GM18909 (cell line): ENCODE measurements at regions not wholly inside any gene's neighbourhood (a gene's known extent, or its start where the extent isn't known, plus 50 kb on each side); places are given as distances from the start of the nearest gene placed in this dataset.

ENCODE experiments used
- ATAC-seq: cut with Tn5 transposase; IDR thresholded peaks from one replicate; pipeline ENCODE4 v1.9.1; 2021; ENCODE audit warnings: mild to moderate bottlenecking; ENCODE audit not compliant: unreplicated experiment, poor library complexity

- no peak for ATAC-seq
Observed at GRCh38 chr6:44530910-44531234, 143.4 kb downstream of the CDC5L start.

- ATAC-seq: no peak
Observed at GRCh38 chr6:44531442-44532015, 144.0 kb downstream of the CDC5L start.

DNA sequence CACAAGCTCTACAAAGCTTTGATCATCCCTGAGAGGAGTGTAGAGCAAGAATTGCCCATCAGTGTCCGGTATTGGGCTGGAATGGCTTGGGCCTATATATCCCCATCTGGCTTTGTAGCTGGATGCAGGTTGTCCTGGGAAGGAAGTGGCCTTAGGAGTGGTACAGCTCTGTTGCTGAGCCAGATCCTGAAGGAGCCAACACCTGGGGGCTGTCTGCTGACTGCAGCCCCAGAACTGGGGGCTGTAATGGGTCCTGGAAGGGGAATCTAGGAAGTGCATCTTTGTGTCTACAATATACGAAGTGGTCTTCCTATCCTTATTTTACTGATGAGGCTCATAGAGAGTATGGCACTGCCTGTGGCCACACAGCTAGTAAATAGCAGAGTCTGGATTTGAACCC is 145.9 kb downstream of the CDC5L start:
- ATAC-seq: no peak

DNA sequence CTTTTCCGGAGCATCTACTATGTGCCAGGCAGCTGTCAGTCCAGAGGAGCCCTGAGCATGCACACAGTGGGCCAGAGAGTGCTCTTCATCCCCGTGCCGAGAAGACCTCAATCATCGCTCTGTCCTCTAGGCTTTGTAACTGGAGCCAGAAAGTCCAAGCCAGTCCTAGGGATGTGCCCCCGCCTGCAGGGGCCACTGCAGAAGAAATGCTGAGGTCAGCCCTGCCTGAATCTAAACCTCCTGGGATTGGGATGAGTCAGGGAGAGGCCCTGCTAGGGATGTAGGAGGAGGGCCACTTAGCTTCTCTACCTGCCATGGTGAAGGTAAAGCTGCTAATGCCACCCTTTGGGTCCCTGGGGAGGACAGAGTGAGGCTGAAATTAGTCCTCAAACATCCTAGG is 146.8 kb downstream of the CDC5L start:
- ATAC-seq: no peak

DNA sequence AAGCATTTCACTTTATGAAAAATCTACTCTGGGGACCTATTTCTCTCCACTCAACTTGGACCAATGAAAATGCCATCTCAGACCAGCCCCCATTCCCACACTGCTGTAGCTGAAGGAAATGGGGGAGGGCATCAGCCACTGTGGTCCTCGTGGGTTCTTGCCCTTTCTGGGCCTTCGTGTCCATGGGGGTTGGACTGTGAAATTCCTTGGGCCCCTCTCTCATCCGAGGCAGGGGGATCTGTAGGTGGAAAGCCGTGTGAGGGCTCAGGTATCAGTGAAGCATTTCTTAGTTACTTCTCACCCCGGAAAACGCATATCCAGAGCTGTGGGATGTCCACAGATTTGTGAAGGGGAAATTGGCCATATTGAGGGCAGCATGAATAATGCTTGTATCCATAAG is 147.9 kb downstream of the CDC5L start:
- ATAC-seq: no peak

- ATAC-seq: no peak
Observed at GRCh38 chr6:44535967-44536366, 148.5 kb downstream of the CDC5L start.

GRCh38 chr6:44537306-44538049 is 150.0 kb downstream of the CDC5L start:
- no peak for ATAC-seq

- no peak for ATAC-seq
Observed at GRCh38 chr6:44538131-44538806, 150.8 kb downstream of the CDC5L start.

- no peak for ATAC-seq
Observed at GRCh38 chr6:44538807-44539201, 151.3 kb downstream of the CDC5L start.

- no peak for ATAC-seq
Observed at GRCh38 chr6:44539701-44540355, 152.3 kb downstream of the CDC5L start.

- no peak for ATAC-seq
Observed at GRCh38 chr6:44540881-44541280, 153.4 kb downstream of the CDC5L start.

GRCh38 chr6:44542401-44543116 is 155.1 kb downstream of the CDC5L start:
- no peak for ATAC-seq

DNA sequence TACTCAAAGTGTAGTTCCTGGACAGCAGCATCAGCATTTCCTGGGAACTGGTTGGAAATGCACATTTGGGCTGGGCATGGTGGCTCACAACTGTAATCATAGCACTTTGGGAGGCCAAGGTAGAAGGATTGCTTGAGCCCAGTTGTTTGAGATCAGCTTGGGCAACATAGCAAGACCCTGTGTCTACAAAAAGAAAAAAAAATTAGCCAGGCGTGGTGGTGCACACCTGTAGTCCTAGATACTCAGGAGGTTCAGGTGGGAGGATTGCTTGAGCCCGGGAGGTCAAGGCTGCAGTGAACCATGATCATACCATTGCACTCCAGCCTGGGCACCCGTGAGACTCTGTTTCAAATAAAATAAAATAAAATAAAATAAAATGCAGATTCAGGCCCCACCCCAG is 156.2 kb downstream of the CDC5L start:
- ATAC-seq: no peak

DNA sequence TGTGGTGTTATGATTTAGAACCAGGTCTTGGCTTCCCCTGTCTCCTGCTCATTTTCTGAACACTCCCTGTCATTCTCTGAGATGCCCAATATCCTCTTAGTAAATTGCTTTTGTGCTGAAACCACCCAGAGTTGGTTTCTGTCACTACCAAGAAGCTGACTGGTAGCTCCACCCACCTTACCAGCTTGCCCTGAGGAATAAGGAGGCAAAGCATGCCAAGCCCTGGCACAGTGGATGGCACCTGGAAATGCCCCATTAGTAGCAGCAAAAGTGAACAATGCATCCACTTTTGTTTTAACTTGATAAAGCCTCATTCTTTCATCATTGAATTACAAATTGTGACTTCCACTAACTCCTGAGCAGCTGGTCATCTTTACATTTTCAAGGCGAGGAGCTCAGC is 157.7 kb downstream of the CDC5L start:
- no peak for ATAC-seq

DNA sequence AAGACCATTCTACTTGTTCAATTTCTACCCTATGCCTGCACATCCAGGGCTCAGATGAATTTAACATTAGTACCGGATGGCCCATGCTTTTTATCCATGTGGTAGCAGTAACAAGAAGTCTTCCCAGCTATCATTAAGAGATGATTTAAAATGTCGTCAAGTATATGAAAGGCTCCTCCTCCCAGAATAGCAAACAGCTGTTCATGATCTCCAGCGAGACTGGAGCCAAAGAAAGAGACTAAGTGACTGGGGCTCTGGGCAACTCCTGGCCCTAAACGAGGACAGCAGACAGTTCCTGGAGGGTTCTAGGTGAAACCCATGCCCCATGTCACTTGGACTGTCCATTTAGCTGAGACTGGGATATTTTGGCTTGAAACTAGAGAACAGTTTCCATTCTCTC is 160.8 kb downstream of the CDC5L start:
- no peak for ATAC-seq

DNA sequence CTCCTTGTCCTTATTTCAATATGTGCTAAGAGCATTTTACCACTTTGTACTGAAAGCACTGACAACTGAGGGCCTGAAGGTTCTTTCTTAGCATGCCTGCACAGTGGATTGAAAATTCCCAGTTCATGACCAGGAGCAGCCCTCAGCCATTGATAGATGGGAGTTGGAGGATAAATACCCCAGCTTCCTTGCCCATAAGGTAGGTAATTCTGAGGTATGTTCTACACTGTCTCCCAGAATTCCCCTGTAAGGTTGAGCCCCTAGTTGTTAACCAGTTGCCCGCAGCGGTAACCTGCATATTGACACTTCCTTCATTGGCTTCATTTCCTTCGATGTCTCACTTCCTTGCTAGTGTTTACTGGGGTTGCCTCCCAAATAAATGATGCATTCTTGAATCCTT is 162.0 kb downstream of the CDC5L start:
- no peak for ATAC-seq

GRCh38 chr6:44554194-44554593 is 166.7 kb downstream of the CDC5L start:
- no peak for ATAC-seq

- no peak for ATAC-seq
Observed at GRCh38 chr6:44554861-44555260, 167.4 kb downstream of the CDC5L start.

DNA sequence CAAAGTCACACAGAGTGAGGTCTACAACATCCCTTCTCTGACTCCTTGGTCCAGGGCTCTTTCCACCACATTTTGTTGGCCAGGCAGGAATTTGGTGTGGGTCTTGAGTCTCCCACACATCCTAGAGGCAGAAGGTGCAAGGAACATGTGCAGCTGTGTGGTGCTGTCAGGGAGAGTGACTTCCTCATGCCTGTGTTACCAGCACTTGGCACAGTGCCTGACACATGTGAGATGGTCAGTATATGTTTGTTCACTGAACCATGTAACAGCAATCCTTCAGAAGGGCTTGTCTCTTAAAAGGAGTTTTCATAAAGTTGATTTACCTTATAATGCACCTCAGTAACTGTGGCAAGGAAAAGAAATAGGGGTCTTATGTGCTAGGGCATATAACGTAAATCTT is 168.5 kb downstream of the CDC5L start:
- ATAC-seq: no peak

- no peak for ATAC-seq
Observed at GRCh38 chr6:44558024-44558831, 170.7 kb downstream of the CDC5L start.
